WTC11 (cell line): ENCODE measurements at regions not wholly inside any gene's neighbourhood (a gene's known extent, or its start where the extent isn't known, plus 50 kb on each side); places are given as distances from the start of the nearest gene placed in this dataset.

Source experiments
- ATAC-seq: fragments of 200-7000 bp; cut with Tn5 transposase; 2 replicates; pipeline ENCODE4 v1.10.0; 2021; ENCODE audit warnings: mild to moderate bottlenecking, moderate library complexity
- CTCF ChIA-PET: fragments of 300-600 bp; sonication (Branson Sonifier 250); formaldehyde crosslinking; loops from one replicate; lab custom pipeline; 2021; ENCODE audit warnings: antibody characterized with exemption; lab: Charles Lee
- POLR2A ChIA-PET: fragments of 350-600 bp; sonication (Branson Sonifier 250); formaldehyde crosslinking; loops from one replicate; lab custom pipeline; 2021; ENCODE audit warnings: antibody characterized with exemption; lab: Charles Lee
- DNase-seq: peaks from one replicate; pipeline ENCODE4 v3.0.0; 2021; ENCODE audit warnings: low spot score
- H3K27ac Mint-ChIP-seq: 2 replicates; pipeline ENCODE4 v1.8.0; 2021; ENCODE audit warnings: mixed read lengths
- H3K27me3 Mint-ChIP-seq: 2 replicates; pipeline ENCODE4 v1.8.0; 2021; ENCODE audit warnings: low read depth, mild to moderate bottlenecking, moderate library complexity, mixed read lengths
- H3K36me3 Mint-ChIP-seq: 2 replicates; pipeline ENCODE4 v1.8.0; 2021; ENCODE audit warnings: mixed read lengths
- H3K4me1 Mint-ChIP-seq: 2 replicates; pipeline ENCODE4 v1.8.0; 2022; ENCODE audit warnings: mixed read lengths
- H3K4me3 Mint-ChIP-seq: 2 replicates; pipeline ENCODE4 v1.8.0; 2021; ENCODE audit warnings: mild to moderate bottlenecking, moderate library complexity, mixed read lengths
- H3K9me3 Mint-ChIP-seq: 2 replicates; pipeline ENCODE4 v1.8.0; 2021; ENCODE audit warnings: mixed read lengths
- CREB1 ChIP-seq: sonication (generic); formaldehyde crosslinking; IDR thresholded peaks from 2 replicates; pipeline ENCODE4 v1.8.0; 2023; ENCODE audit warnings: mild to moderate bottlenecking, missing genetic modification reagents
- ELF4 ChIP-seq: sonication (generic); formaldehyde crosslinking; IDR thresholded peaks from 2 replicates; pipeline ENCODE4 v1.8.1; 2022; ENCODE audit warnings: low read depth, mild to moderate bottlenecking, moderate library complexity, missing genetic modification reagents
- ESRRA ChIP-seq: sonication (generic); formaldehyde crosslinking; IDR thresholded peaks from 2 replicates; pipeline ENCODE4 v1.8.1; 2022; ENCODE audit warnings: mild to moderate bottlenecking, missing genetic modification reagents, borderline replicate concordance
- FOXP4 ChIP-seq: sonication (generic); formaldehyde crosslinking; IDR thresholded peaks from 2 replicates; pipeline ENCODE4 v1.8.0; 2022; ENCODE audit warnings: mild to moderate bottlenecking, missing genetic modification reagents
- JAZF1 ChIP-seq: fragments of 250-450 bp; sonication (Bioruptor Pico); IDR thresholded peaks from 2 replicates; pipeline ENCODE4 v1.9.0; 2021; ENCODE audit warnings: moderate library complexity, mild to moderate bottlenecking, inconsistent platforms
- MAX ChIP-seq: sonication (generic); formaldehyde crosslinking; IDR thresholded peaks from 2 replicates; pipeline ENCODE4 v1.8.0; 2022; ENCODE audit warnings: mild to moderate bottlenecking, missing genetic modification reagents
- MXD4 ChIP-seq: fragments of 250-450 bp; sonication (Bioruptor Pico); IDR thresholded peaks from 2 replicates; pipeline ENCODE4 v1.8.0; 2021; ENCODE audit warnings: mild to moderate bottlenecking, moderate library complexity, borderline replicate concordance
- NFATC4 ChIP-seq: fragments of 250-450 bp; sonication (Bioruptor Pico); IDR thresholded peaks from 2 replicates; pipeline ENCODE4 v1.9.0; 2021; ENCODE audit warnings: mild to moderate bottlenecking
- NR3C1 ChIP-seq: sonication (generic); formaldehyde crosslinking; conservative IDR thresholded peaks from 2 replicates; pipeline ENCODE4 v1.8.1; 2023; ENCODE audit warnings: low read depth, mild to moderate bottlenecking, missing genetic modification reagents
- OVOL2 ChIP-seq: fragments of 250-450 bp; sonication (Bioruptor Pico); IDR thresholded peaks from 2 replicates; pipeline ENCODE4 v1.9.0; 2021; ENCODE audit warnings: mild to moderate bottlenecking, borderline replicate concordance
- TP53 ChIP-seq: sonication (generic); formaldehyde crosslinking; IDR thresholded peaks from 2 replicates; pipeline ENCODE4 v1.8.1; 2023; ENCODE audit warnings: mild to moderate bottlenecking, missing genetic modification reagents
- ZNF532 ChIP-seq: fragments of 250-450 bp; sonication (Bioruptor Pico); IDR thresholded peaks from 2 replicates; pipeline ENCODE4 v1.9.0; 2021; ENCODE audit warnings: mild to moderate bottlenecking, borderline replicate concordance
- ZSCAN18 ChIP-seq: fragments of 250-450 bp; sonication (Bioruptor Pico); IDR thresholded peaks from 2 replicates; pipeline ENCODE4 v2.1.2; 2022; ENCODE audit warnings: mild to moderate bottlenecking, moderate library complexity
- TF ChIP-seq, protein P1 (sequence below): sonication (generic); formaldehyde crosslinking; IDR thresholded peaks from 2 replicates; pipeline ENCODE4 v1.8.1; 2023; ENCODE audit warnings: mild to moderate bottlenecking, missing genetic modification reagents, borderline replicate concordance
- TF ChIP-seq, protein P2 (sequence below): sonication (generic); formaldehyde crosslinking; IDR thresholded peaks from 2 replicates; pipeline ENCODE4 v1.8.0; 2022; ENCODE audit warnings: missing genetic modification reagents
- TF ChIP-seq, protein P3 (sequence below): sonication (generic); formaldehyde crosslinking; IDR thresholded peaks from 2 replicates; pipeline ENCODE4 v1.8.1; 2022; ENCODE audit warnings: mild to moderate bottlenecking, missing genetic modification reagents, moderate library complexity, borderline replicate concordance
- TF ChIP-seq, protein P4 (sequence below): sonication (generic); formaldehyde crosslinking; IDR thresholded peaks from 2 replicates; pipeline ENCODE4 v1.8.0; 2022; ENCODE audit warnings: mild to moderate bottlenecking, missing genetic modification reagents

GRCh38 chr9:86452201-86452828, 98.1 kb upstream of the TUT7 start:
- ChIA-PET CTCF (interaction anchor here (1.7 kb wide), 1 partner anchor 19 kb away, joined by 5 read pairs; no protein-coding TSS in a partner anchor), POLR2A (no interaction called here)
- no peaks in the 10 kb centered on the region for H3K9me3 Mint-ChIP-seq
- no peak for DNase-seq
- H3K36me3 Mint-ChIP-seq = no peaks in the 10 kb centered on the region
- H3K4me1 Mint-ChIP-seq = no peaks in the 10 kb centered on the region; the same call in 1 of the 2 replicates
- H3K27me3 Mint-ChIP-seq = no peaks in the 10 kb centered on the region
- ATAC-seq = no peak
- H3K4me3 Mint-ChIP-seq = no peak overlapping the region
- TF ChIP-seq, protein P1, sequence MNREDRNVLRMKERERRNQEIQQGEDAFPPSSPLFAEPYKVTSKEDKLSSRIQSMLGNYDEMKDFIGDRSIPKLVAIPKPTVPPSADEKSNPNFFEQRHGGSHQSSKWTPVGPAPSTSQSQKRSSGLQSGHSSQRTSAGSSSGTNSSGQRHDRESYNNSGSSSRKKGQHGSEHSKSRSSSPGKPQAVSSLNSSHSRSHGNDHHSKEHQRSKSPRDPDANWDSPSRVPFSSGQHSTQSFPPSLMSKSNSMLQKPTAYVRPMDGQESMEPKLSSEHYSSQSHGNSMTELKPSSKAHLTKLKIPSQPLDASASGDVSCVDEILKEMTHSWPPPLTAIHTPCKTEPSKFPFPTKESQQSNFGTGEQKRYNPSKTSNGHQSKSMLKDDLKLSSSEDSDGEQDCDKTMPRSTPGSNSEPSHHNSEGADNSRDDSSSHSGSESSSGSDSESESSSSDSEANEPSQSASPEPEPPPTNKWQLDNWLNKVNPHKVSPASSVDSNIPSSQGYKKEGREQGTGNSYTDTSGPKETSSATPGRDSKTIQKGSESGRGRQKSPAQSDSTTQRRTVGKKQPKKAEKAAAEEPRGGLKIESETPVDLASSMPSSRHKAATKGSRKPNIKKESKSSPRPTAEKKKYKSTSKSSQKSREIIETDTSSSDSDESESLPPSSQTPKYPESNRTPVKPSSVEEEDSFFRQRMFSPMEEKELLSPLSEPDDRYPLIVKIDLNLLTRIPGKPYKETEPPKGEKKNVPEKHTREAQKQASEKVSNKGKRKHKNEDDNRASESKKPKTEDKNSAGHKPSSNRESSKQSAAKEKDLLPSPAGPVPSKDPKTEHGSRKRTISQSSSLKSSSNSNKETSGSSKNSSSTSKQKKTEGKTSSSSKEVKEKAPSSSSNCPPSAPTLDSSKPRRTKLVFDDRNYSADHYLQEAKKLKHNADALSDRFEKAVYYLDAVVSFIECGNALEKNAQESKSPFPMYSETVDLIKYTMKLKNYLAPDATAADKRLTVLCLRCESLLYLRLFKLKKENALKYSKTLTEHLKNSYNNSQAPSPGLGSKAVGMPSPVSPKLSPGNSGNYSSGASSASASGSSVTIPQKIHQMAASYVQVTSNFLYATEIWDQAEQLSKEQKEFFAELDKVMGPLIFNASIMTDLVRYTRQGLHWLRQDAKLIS = no peak
- TF ChIP-seq ZNF532 (CRISPR knock-in tag) (no peak), OVOL2 (CRISPR knock-in tag) (no peak), JAZF1 (CRISPR knock-in tag) (no peak), ELF4 (CRISPR knock-in tag) (no peak), TP53 (CRISPR knock-in tag) (no peak), ESRRA (no peak), CREB1 (CRISPR knock-in tag) (no peak), NR3C1 (CRISPR knock-in tag) (no peak), FOXP4 (CRISPR knock-in tag) (no peak), MAX (CRISPR knock-in tag) (no peak), MXD4 (no peak), NFATC4 (CRISPR knock-in tag) (no peak), ZSCAN18 (CRISPR knock-in tag) (no peak)
- TF ChIP-seq, protein P2, sequence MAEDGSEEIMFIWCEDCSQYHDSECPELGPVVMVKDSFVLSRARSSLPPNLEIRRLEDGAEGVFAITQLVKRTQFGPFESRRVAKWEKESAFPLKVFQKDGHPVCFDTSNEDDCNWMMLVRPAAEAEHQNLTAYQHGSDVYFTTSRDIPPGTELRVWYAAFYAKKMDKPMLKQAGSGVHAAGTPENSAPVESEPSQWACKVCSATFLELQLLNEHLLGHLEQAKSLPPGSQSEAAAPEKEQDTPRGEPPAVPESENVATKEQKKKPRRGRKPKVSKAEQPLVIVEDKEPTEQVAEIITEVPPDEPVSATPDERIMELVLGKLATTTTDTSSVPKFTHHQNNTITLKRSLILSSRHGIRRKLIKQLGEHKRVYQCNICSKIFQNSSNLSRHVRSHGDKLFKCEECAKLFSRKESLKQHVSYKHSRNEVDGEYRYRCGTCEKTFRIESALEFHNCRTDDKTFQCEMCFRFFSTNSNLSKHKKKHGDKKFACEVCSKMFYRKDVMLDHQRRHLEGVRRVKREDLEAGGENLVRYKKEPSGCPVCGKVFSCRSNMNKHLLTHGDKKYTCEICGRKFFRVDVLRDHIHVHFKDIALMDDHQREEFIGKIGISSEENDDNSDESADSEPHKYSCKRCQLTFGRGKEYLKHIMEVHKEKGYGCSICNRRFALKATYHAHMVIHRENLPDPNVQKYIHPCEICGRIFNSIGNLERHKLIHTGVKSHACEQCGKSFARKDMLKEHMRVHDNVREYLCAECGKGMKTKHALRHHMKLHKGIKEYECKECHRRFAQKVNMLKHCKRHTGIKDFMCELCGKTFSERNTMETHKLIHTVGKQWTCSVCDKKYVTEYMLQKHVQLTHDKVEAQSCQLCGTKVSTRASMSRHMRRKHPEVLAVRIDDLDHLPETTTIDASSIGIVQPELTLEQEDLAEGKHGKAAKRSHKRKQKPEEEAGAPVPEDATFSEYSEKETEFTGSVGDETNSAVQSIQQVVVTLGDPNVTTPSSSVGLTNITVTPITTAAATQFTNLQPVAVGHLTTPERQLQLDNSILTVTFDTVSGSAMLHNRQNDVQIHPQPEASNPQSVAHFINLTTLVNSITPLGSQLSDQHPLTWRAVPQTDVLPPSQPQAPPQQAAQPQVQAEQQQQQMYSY (CRISPR knock-in tag) = no peak
- TF ChIP-seq, protein P3, sequence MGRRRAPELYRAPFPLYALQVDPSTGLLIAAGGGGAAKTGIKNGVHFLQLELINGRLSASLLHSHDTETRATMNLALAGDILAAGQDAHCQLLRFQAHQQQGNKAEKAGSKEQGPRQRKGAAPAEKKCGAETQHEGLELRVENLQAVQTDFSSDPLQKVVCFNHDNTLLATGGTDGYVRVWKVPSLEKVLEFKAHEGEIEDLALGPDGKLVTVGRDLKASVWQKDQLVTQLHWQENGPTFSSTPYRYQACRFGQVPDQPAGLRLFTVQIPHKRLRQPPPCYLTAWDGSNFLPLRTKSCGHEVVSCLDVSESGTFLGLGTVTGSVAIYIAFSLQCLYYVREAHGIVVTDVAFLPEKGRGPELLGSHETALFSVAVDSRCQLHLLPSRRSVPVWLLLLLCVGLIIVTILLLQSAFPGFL (CRISPR knock-in tag) = no peak
- TF ChIP-seq, protein P4, sequence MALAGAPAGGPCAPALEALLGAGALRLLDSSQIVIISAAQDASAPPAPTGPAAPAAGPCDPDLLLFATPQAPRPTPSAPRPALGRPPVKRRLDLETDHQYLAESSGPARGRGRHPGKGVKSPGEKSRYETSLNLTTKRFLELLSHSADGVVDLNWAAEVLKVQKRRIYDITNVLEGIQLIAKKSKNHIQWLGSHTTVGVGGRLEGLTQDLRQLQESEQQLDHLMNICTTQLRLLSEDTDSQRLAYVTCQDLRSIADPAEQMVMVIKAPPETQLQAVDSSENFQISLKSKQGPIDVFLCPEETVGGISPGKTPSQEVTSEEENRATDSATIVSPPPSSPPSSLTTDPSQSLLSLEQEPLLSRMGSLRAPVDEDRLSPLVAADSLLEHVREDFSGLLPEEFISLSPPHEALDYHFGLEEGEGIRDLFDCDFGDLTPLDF = no peak
- no peak overlapping the region for H3K27ac Mint-ChIP-seq
